HG03097 (cell line): ENCODE measurements at regions not wholly inside any gene's neighbourhood (a gene's known extent, or its start where the extent isn't known, plus 50 kb on each side); places are given as distances from the start of the nearest gene placed in this dataset.
"Not testable (repeated sequence)": the region's sequence is repeated elsewhere in the genome, so short reads cannot be mapped to it uniquely, and the experiment has no call there.

Experiments
- ATAC-seq: cut with Tn5 transposase; IDR thresholded peaks from one replicate; pipeline ENCODE4 v1.9.1; 2021; ENCODE audit not compliant: unreplicated experiment, low FRiP score

DNA sequence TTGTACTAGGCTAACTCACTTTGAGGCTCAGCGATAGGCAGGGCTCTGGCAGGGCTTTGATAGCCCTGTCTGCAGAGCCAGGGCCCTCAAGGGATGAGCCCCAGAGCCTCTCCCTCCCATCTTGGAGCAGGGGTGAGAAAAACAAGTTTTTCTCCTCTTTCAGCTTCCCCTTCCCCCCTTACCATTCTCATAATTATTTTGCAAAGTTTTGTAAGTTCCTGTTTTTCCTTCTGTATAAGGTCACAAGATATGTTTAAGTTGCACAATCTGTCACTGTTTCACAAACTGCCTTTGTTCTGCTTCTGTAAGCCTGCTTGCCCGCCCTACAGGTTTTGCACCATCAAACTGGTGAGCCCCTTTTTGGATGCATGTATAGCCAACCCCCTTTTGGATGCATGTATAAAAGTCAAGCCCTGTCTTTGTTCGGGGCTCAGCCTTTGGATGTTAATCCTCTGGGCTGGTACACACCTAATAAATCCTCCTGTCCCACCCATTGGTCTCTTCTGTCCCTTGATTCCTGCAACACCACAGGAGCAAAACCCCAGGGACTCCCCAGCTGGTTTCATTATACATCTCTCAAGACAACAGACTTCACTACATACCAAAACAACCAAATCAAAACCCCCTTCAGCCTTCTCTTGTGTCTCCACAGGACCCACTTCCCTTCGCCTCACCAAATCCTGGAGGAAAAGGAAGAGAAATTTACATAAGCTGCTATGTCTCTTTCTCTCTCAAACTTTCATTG lies 52.5 kb upstream of the RESF1 start:
- ATAC-seq, result no peak

DNA sequence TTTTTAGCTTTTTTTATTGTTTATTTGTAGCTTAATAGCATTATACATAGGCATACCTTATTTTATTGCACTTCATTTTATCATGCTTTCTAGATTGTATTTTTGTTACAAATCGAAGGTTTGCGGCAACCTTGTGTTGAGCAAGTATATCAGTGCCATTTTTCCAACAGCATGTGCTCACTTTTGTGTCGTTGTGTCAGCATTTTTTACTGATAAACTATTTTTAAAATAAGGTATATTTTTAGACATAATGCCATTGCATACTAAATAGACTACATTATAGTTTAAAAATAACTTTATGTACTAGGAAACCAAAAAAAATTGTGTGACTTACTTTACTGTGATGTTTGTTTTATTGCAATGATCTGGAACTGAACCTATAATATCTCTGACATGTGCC lies 56.2 kb upstream of the RESF1 start:
- no peak for ATAC-seq

DNA sequence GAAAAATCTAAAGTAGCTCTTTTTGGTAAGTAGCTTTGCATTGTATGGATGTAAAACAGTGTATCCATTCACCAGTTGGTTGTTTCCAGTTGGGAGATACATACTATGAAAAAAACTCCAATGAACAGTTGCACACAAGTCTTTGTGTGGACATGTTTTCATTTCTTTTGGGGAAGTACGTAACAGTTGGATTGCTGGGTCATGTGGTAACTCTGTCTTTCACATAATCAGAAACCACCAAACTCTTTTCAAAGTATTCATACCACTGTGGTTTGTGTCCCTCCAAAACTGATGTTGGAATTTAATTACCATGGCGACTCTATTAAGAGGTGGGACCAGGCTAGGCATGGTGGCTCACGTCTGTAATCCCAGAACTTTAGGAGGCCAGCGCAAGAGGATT lies 58.9 kb upstream of the RESF1 start:
- ATAC-seq, result no peak

GRCh38 chr12:31899109-31899508 lies 60.1 kb upstream of the RESF1 start:
- ATAC-seq, result no peak

- no peak for ATAC-seq
These were observed 61.3 kb upstream of the RESF1 start for GRCh38 chr12:31897781-31898503.

- not testable (repeated sequence) for ATAC-seq
These were observed 62.1 kb upstream of the RESF1 start for GRCh38 chr12:31897092-31897491.

GRCh38 chr12:31896514-31897039 lies 62.6 kb upstream of the RESF1 start:
- peak; percentile 97 for ATAC-seq

DNA sequence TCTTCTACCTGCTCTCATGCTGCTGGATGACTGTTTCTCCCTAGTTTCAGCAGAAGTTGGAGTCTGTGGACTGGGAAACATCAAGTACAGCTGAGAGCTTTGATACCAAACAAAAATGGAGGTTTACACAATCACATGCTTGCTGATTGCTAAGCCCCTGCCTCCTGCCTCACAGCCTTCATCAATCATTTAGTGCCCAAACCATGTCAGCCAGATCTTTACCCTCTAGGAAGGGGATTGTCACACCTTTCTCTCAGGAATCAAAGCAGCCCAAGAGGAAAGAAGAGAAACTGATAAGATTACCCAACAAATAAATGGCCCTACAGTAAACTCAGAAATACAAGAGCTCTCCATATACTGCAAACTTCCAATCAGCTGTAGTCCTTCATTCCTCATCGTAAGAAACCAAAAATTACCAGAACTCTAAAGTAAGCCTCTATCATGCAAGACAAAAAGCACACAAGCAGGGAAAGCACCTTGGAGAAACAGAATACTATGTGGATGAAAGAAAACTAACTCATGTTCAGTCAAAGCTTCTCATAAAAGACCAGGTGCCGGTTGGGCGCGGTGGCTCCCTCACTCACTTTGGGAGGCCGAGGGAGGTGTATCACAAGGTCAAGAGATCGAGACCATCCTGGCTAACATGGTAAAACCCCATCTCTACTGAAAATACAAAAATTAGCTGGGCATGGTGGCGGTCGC lies 63.6 kb upstream of the RESF1 start:
- no peak for ATAC-seq

GRCh38 chr12:31890295-31891285 lies 68.6 kb upstream of the RESF1 start:
- peak; percentile 60 for ATAC-seq

DNA sequence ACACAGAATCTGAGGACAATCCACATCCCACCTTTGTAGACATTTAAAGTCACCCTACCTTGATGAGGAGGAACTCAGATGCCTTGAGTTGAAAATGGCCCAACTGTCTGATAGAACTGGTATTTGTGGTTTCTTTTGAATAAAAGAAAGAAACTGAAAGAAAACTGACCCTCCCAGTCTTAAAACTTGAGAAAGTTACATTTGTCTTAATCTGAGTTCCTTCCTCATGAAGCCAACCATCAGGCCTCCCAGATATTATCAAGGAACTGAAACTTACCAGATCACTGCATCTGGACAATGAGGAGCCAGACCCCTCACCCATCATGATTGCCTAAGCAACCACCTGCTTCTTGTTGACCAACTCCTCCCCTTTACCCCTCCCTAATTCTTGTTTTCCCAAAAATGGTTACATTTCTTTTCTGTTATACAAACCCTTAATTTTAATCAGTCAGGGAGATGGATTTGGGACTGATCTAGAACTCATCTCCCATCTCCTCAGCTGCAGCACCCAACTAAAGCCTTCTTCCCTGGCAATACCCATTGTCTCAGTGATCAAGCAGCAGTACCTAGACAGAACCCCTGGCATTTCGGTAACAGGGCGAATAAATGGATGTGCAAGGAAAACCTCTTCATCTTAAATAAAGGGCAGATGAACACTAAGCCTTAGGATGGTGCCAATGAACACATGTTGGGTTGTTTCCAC lies 72.0 kb upstream of the RESF1 start:
- peak; percentile 61 for ATAC-seq

- ATAC-seq, result not testable (repeated sequence)
These were observed 76.5 kb upstream of the RESF1 start for GRCh38 chr12:31882682-31883081.

GRCh38 chr12:31880340-31880739 lies 78.9 kb upstream of the RESF1 start:
- no peak for ATAC-seq

DNA sequence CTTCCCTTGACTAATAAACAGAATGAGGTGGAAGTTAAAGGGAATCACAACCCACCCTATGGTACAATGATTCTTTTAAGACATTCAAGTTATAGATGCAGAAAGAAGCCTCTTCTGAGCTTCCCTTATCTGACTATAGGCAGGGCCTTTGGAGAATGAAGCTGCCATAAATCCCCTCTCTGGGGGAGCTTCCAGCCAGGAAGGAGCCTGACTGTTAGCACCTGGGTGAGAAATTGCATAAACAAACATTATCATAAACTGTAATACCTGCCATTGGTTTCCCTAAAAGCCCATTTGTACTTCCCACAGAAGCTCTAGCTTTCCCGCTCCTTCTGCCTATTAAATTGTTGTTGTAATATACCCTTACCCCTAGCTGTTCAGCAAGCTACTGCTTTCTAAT lies 81.3 kb upstream of the RESF1 start:
- no peak for ATAC-seq

DNA sequence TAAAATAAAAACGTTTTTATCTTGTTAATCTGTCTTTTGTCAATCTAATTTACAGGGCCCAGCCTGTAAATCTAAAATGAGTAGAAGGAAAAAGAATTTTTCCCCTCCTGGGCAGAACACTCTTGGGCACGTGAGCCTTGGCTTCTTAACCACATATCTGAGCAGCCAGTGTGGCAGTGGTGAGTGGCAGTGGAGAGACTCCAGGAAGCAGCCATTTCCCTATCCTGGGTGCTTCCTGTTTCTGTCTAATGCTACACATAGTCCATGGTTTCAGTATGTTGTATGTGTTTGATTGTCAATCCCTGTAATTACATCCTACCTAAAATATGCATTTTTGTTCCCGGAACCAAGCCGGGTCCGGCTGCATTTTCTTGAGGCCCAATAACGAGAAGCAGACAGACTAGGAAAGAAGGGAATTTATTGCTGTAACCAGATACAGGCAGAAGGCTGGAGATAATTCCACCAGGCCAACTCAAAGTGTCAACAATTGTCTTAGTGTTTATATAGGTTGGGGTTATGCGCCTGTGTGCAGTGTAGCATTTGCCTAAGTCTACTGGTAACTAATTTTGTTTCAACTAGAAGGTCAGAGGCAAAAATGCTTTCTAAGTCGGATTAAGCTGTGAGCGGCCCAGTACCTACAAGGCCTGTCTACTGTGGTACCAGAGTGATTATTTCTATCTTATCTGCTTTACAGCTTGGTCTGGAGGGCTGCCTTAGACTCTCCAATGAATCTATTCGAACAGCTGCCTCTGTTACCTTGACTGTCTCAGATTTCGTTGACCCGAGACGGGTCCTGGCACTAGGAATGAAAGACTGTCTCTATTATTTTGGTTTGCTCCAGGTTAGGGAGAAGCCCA lies 82.4 kb upstream of the RESF1 start:
- no peak for ATAC-seq

- ATAC-seq, result no peak
These were observed 83.6 kb upstream of the RESF1 start for GRCh38 chr12:31875609-31875964.

GRCh38 chr12:31874961-31875608 lies 84.1 kb upstream of the RESF1 start:
- ATAC-seq, result peak; percentile 68

GRCh38 chr12:31872831-31873604 lies 86.2 kb upstream of the RESF1 start:
- no peak for ATAC-seq
